H9 (cell line): ENCODE measurements at regions not wholly inside any gene's neighbourhood (a gene's known extent, or its start where the extent isn't known, plus 50 kb on each side); places are given as distances from the start of the nearest gene placed in this dataset.

ENCODE experiments used
- DNase-seq: peaks from one replicate; pipeline ENCODE4 v3.0.0-alpha.2; 2017
- H2AFZ ChIP-seq: one replicate; pipeline ENCODE4 v1.6.1; 2013; ENCODE audit warnings: mild to moderate bottlenecking, low read length, control low read depth, moderate library complexity
- H2AK5ac ChIP-seq: 2 replicates; pipeline ENCODE4 v1.6.1; 2013; ENCODE audit warnings: low read length, control low read depth, mixed read lengths; ENCODE audit not compliant: insufficient read length
- H2BK120ac ChIP-seq: one replicate; pipeline ENCODE4 v1.6.1; 2013; ENCODE audit warnings: low read depth, mild to moderate bottlenecking, low read length, control low read depth, inconsistent platforms; ENCODE audit not compliant: poor library complexity, severe bottlenecking
- H2BK12ac ChIP-seq: 2 replicates; pipeline ENCODE4 v1.6.1; 2013; ENCODE audit warnings: low read length, control low read depth, mixed read lengths, low read depth; ENCODE audit not compliant: insufficient read length
- H2BK15ac ChIP-seq: 2 replicates; pipeline ENCODE4 v1.6.1; 2013; ENCODE audit warnings: low read depth, low read length, control low read depth
- H2BK20ac ChIP-seq: one replicate; pipeline ENCODE4 v1.6.1; 2013; ENCODE audit warnings: low read depth, mild to moderate bottlenecking, low read length, control low read depth, inconsistent platforms; ENCODE audit not compliant: poor library complexity, severe bottlenecking
- H2BK5ac ChIP-seq: 2 replicates; pipeline ENCODE4 v1.6.1; 2013; ENCODE audit warnings: low read length, control low read depth, mixed read lengths; ENCODE audit not compliant: insufficient read length
- H3K14ac ChIP-seq: 2 replicates; pipeline ENCODE4 v1.6.1; 2013; ENCODE audit warnings: low read length, control low read depth; ENCODE audit not compliant: insufficient read depth
- H3K18ac ChIP-seq: 2 replicates; pipeline ENCODE4 v1.6.1; 2013; ENCODE audit warnings: low read depth, mild to moderate bottlenecking, mixed read lengths, low read length, control low read depth; ENCODE audit not compliant: insufficient read length
- H3K23ac ChIP-seq: 2 replicates; pipeline ENCODE4 v1.6.1; 2013; ENCODE audit warnings: low read length, control low read depth, mixed read lengths, low read depth; ENCODE audit not compliant: insufficient read length
- H3K23me2 ChIP-seq: 2 replicates; pipeline ENCODE4 v1.6.1; 2013; ENCODE audit warnings: low read depth, mild to moderate bottlenecking, mixed read lengths, low read length, control low read depth; ENCODE audit not compliant: insufficient read length, poor library complexity, severe bottlenecking
- H3K27ac ChIP-seq: 2 replicates; pipeline ENCODE4 v1.5.1; 2013; ENCODE audit warnings: low read length, control low read depth, mixed read lengths, low read depth; ENCODE audit not compliant: insufficient read length
- H3K27me3 ChIP-seq: 2 replicates; pipeline ENCODE4 v1.6.1; 2013; ENCODE audit warnings: low read length, control low read depth, inconsistent platforms; ENCODE audit not compliant: insufficient read depth
- H3K4ac ChIP-seq: 2 replicates; pipeline ENCODE4 v1.6.1; 2013; ENCODE audit warnings: low read depth, mild to moderate bottlenecking, control low read depth, inconsistent platforms, low read length, moderate library complexity
- H3K4me1 ChIP-seq: 2 replicates; pipeline ENCODE4 v1.6.1; 2013; ENCODE audit warnings: low read length, control low read depth, inconsistent platforms; ENCODE audit not compliant: insufficient read depth
- H3K4me2 ChIP-seq: 2 replicates; pipeline ENCODE4 v1.6.1; 2013; ENCODE audit warnings: low read length, control low read depth, mixed read lengths; ENCODE audit not compliant: insufficient read length, insufficient read depth
- H3K56ac ChIP-seq: 2 replicates; pipeline ENCODE4 v1.6.1; 2013; ENCODE audit warnings: low read depth, mild to moderate bottlenecking, mixed read lengths, low read length, control low read depth; ENCODE audit not compliant: insufficient read length
- H3K79me1 ChIP-seq: 2 replicates; pipeline ENCODE4 v1.6.1; 2013; ENCODE audit warnings: low read depth, mild to moderate bottlenecking, moderate library complexity, low read length, control low read depth, inconsistent platforms; ENCODE audit not compliant: insufficient read depth, poor library complexity, severe bottlenecking
- H3K79me2 ChIP-seq: 2 replicates; pipeline ENCODE4 v1.6.1; 2013; ENCODE audit warnings: low read length, control low read depth, inconsistent platforms; ENCODE audit not compliant: insufficient read depth
- H3K9ac ChIP-seq: 2 replicates; pipeline ENCODE4 v1.6.1; 2013; ENCODE audit warnings: low read length, control low read depth, mixed read lengths; ENCODE audit not compliant: insufficient read length; ENCODE audit errors: extremely low read depth
- H3K9me3 ChIP-seq: one replicate; pipeline ENCODE4 v1.6.1; 2013; ENCODE audit warnings: low read depth, low read length, inconsistent platforms; ENCODE audit not compliant: control insufficient read depth
- H3T11ph ChIP-seq: one replicate; pipeline ENCODE4 v1.6.1; 2013; ENCODE audit warnings: mild to moderate bottlenecking, low read length, control low read depth, inconsistent platforms
- H4K20me1 ChIP-seq: one replicate; pipeline ENCODE4 v1.6.1; 2013; ENCODE audit not compliant: control insufficient read depth, insufficient read length, insufficient read depth
- H4K5ac ChIP-seq: 2 replicates; pipeline ENCODE4 v1.6.1; 2013; ENCODE audit warnings: low read depth, mild to moderate bottlenecking, mixed read lengths, low read length, control low read depth; ENCODE audit not compliant: insufficient read length
- H4K8ac ChIP-seq: replicated peaks from 2 replicates; pipeline ENCODE4 v1.6.1; 2013; ENCODE audit warnings: low read length, control low read depth, mixed read lengths, low read depth; ENCODE audit not compliant: insufficient read length
- H4K91ac ChIP-seq: 2 replicates; pipeline ENCODE4 v1.6.1; 2013; ENCODE audit warnings: low read depth, mild to moderate bottlenecking, moderate library complexity, mixed read lengths, low read length, control low read depth; ENCODE audit not compliant: insufficient read length
- H3K27ac Mint-ChIP-seq, 3 experiments: 2 replicates in 2 of 3; 3 replicates in 1 of 3; pipeline ENCODE4 v1.8.0; 2020 to 2021; ENCODE audit warnings: mixed read lengths in 3 of 3, mild to moderate bottlenecking in 1 of 3, moderate library complexity in 1 of 3
- H3K27me3 Mint-ChIP-seq: 2 replicates; pipeline ENCODE4 v1.8.0; 2021; ENCODE audit warnings: low read depth, mild to moderate bottlenecking, moderate library complexity, mixed read lengths
- H3K36me3 Mint-ChIP-seq, 3 experiments: 2 replicates in 2 of 3; 3 replicates in 1 of 3; pipeline ENCODE4 v1.8.0; 2020 to 2021; ENCODE audit warnings: low read depth in 3 of 3, mixed read lengths in 3 of 3; ENCODE audit not compliant: insufficient read depth in 1 of 3
- H3K4me1 Mint-ChIP-seq, 2 experiments: 2 replicates each; pipeline ENCODE4 v1.8.0; 2020; ENCODE audit warnings: mixed read lengths in 2 of 2
- H3K4me3 Mint-ChIP-seq, 2 experiments: 2 replicates in 1 of 2; 3 replicates in 1 of 2; pipeline ENCODE4 v1.8.0; 2020 to 2021; ENCODE audit warnings: mild to moderate bottlenecking in 2 of 2, mixed read lengths in 2 of 2, moderate library complexity in 1 of 2
- H3K9me3 Mint-ChIP-seq, 2 experiments: 2 replicates in 1 of 2; 3 replicates in 1 of 2; pipeline ENCODE4 v1.8.0; 2020; ENCODE audit warnings: mild to moderate bottlenecking in 2 of 2, mixed read lengths in 2 of 2, moderate library complexity in 1 of 2
- WGBS: extraction: QIAGEN DNeasy Blood & Tissue Kit; methylation state at CpG from one replicate; pipeline ENCODE4 v1.1.7; 2013; ENCODE audit warnings: missing lambda C conversion rate, low lambda C conversion rate, mixed read lengths; ENCODE audit not compliant: insufficient read length; ENCODE audit errors: extremely low coverage; 5-methylcytosine and 5-hydroxymethylcytosine counted together
- TF ChIP-seq, protein P1 (sequence below): fragments of 200-600 bp; sonication (generic); conservative IDR thresholded peaks from 3 replicates; pipeline ENCODE4 v1.8.0; 2021; ENCODE audit warnings: antibody characterized with exemption, mild to moderate bottlenecking

- Histone ChIP-seq H2BK120ac (no peak overlapping the region), H2BK15ac (no peak overlapping the region), H3K23ac (no peak overlapping the region), H4K8ac (no peak overlapping the region), H3K4ac (no peak overlapping the region), H2BK12ac (no peak overlapping the region), H3K18ac (no peak overlapping the region), H2BK5ac (no peak overlapping the region), H4K20me1 (no peaks in the 10 kb centered on the region), H3K79me2 (no peaks in the 10 kb centered on the region), H3K9ac (no peak overlapping the region), H3K14ac (no peak overlapping the region), H2BK20ac (no peak overlapping the region), H3K4me2 (no peak overlapping the region), H3K27ac (no peak overlapping the region), H3K79me1 (no peaks in the 10 kb centered on the region), H3K23me2 (peaks cover 4% of the 10 kb centered on the region), H4K91ac (no peak overlapping the region), H3K27me3 (no peaks in the 10 kb centered on the region), H3K4me1 (no peaks in the 10 kb centered on the region), H3K56ac (no peak overlapping the region), H2AFZ (no peak overlapping the region), H4K5ac (no peak overlapping the region), H2AK5ac (no peak overlapping the region), H3K9me3 (no peaks in the 10 kb centered on the region), H3T11ph (no peak overlapping the region)
- H3K36me3 Mint-ChIP-seq: no peaks in the 10 kb centered on the region
- DNase-seq: no peak
- no peaks in the 10 kb centered on the region for H3K27me3 Mint-ChIP-seq
- peaks cover 6 to 9% of the 10 kb centered on the region in 2 experiments for H3K4me1 Mint-ChIP-seq
- no peak overlapping the region for H3K4me3 Mint-ChIP-seq
- TF ChIP-seq, protein P1, sequence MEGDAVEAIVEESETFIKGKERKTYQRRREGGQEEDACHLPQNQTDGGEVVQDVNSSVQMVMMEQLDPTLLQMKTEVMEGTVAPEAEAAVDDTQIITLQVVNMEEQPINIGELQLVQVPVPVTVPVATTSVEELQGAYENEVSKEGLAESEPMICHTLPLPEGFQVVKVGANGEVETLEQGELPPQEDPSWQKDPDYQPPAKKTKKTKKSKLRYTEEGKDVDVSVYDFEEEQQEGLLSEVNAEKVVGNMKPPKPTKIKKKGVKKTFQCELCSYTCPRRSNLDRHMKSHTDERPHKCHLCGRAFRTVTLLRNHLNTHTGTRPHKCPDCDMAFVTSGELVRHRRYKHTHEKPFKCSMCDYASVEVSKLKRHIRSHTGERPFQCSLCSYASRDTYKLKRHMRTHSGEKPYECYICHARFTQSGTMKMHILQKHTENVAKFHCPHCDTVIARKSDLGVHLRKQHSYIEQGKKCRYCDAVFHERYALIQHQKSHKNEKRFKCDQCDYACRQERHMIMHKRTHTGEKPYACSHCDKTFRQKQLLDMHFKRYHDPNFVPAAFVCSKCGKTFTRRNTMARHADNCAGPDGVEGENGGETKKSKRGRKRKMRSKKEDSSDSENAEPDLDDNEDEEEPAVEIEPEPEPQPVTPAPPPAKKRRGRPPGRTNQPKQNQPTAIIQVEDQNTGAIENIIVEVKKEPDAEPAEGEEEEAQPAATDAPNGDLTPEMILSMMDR: no peak
- WGBS: no CpG with 5 or more reads among the region's 5 CpGs
- H3K27ac Mint-ChIP-seq: no peak overlapping the region
- no peaks in the 10 kb centered on the region for H3K9me3 Mint-ChIP-seq
Measured at GRCh38 chr4:184541907-184542306, 67.6 kb upstream of the IRF2 start.
